NOMO-1 (cell line): ENCODE measurements at regions not wholly inside any gene's neighbourhood (a gene's known extent, or its start where the extent isn't known, plus 50 kb on each side); places are given as distances from the start of the nearest gene placed in this dataset.
A peak's percentile ranks its signal among the peaks of the same experiment; 100 is the strongest.
"Not testable (repeated sequence)": the region's sequence is repeated elsewhere in the genome, so short reads cannot be mapped to it uniquely, and the experiment has no call there.

Source experiments
- DNase-seq, 2 experiments: peaks; one replicate each; lab custom pipeline; 2025; ENCODE audit not compliant: unreplicated experiment in 2 of 2; lab: John Stamatoyannopoulos, UW

GRCh38 chr9:129561594-129562281 is 59.2 kb downstream of the C9orf50 start:
- DNase-seq, result no peak

DNA sequence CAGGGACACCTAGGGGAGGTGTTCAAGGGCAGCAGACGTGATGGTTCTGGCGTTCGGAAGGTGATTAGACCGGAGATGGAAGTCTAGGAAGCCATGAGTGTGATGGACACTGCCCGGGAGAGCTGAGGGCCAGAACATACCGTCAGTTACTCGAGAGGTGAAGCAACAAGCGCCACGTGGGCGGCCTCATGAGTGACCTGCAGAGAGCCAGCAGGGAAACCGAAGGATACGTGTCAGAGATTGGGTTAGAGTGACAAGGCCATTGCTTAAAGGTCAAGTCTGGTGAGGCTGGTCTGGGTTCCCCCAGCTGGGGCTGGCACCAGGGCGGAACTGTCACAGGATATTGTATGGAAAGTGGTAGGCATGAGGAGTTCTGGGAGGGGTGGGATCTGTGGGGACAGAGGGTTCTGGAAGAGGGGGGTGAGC is 60.0 kb downstream of the C9orf50 start:
- DNase-seq, result no peak

- no peak for DNase-seq
Measured at GRCh38 chr9:129559506-129559881, 61.4 kb downstream of the C9orf50 start.

DNA sequence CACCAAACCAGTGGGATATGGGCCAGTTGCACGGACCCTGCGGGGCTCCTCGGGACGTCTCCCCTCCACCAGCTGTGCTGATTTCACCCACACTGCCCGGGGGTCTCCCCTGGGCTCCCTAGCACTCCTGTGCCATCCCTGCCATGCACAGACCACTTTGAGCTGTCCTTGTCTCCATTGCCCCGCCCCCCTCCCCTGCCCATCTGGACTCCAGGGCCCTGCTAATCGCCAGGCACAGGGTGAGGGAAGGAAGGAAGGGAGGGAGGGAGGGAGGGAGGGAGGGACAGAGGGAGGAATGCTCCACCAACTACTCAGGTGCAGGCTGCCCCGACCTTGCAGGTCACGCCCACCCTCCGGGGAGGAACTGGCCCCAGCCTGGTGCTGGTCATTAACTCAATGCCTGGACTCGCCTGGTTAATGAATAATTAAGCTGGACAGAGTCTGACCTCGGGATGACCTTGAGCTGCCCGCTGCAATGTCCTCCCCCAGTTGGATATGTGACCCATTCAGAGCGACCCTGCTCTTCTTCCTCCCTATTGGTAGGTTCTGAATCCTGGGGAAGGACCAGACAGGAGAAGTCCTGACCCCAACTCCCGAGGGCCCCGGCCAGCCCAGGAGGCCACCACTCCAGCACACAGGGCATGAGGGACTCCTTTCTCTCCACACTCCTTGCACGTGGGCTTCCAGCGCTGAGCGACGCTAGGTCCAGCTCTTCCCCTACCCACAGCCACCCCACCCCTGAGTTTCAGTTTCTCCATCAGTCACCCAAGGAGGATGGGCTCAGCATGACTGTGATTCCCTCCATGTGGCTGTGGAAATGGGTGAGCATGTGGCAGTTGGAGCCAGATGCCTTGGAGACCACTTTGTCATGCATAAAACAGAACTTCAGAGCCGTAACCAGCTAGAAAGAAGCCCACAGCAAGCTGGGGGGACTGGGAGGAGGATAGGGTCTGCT is 62.1 kb downstream of the C9orf50 start:
- no peak for DNase-seq

- DNase-seq, result no peak
Measured at GRCh38 chr9:129558063-129558550, 62.8 kb downstream of the C9orf50 start.

GRCh38 chr9:129557192-129558036 is 63.5 kb downstream of the C9orf50 start:
- DNase-seq, result no peak

DNA sequence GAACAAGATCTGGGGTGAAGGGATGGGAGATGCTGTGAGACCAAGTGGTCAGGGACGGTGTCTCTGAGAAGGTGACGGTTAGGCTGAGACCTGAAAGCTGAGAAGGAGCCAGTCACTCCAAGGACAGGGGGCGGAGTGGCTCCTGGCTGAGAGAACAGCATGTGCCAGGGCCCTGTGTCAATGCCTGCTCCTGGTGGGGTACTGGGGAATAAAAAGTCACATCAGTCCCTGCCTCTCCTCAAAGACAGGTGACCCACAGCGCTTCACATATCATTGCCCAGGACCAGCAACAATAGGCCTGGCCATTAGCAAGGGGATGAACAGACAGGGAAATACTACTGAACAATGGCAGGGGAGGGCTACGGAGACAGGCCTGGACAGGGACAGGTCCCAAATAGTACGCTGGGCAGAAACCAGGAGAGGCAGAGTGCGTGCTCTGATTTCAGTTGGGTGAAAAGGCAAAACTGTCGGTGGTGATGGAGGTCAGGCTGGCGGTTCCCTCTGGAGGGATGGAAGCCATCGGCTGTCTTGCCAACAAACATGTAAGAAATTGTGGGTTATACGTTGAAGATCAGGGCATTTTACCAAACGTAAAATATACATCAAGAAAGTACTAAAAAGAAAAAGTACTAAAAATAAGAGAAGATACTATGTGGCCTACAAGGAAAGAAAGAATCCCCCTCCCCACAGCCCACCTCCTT is 64.3 kb downstream of the C9orf50 start:
- DNase-seq, result no peak

DNA sequence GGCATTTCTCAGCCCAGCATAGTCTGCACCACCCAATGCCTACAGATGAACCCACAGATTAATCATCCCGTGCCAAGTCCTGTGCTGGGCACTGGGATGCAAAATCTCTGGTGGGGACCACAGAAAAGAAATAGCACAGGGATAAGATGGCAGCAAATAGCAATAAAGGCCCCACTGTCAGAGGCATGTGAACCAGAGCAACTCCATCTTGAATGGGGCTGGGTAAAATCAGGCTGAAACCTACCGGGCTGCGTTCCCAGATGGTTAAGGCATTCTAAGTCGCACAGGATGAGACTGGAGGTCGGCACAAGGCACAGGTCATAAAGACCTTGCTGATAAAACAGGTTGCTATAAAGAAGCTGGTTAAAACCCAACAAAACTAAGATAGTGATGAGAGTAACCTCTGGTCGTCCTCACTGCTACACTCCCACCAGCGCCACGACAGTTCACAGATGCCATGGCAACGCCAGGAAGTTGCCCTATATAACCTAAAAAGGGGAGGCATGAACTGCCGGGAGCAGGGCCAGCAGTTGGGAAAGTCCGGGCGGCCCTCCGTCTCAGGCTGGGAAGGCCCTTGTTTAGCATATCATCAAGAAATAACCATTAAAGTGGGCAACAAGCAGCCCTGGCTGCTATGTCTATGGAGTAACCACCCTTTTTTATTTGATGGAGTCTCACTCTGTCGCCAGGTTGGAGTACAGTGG is 65.2 kb downstream of the C9orf50 start:
- no peak for DNase-seq

GRCh38 chr9:129554649-129555048 is 66.3 kb downstream of the C9orf50 start:
- no peak for DNase-seq

GRCh38 chr9:129553277-129553676 is 67.6 kb downstream of the C9orf50 start:
- DNase-seq, result no peak

DNA sequence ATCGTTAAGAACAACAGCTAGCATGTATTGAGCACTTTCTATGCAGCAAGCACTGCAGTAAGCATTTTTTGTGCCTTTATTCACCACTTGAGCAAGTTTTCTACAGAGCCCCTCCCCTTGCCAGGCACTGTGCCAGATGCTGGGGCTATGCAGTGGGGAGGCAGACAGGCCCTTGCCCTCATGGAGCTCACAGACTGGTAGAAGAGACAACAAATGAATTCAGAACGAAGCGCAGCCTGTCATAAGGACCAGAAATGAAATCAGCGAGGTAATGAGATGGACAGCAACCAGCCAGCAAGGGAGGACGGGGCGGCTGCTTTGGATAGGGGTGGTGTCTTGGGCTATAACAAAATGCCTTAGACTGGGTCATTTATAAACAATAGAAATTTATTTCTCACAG is 68.8 kb downstream of the C9orf50 start:
- DNase-seq, result no peak

DNA sequence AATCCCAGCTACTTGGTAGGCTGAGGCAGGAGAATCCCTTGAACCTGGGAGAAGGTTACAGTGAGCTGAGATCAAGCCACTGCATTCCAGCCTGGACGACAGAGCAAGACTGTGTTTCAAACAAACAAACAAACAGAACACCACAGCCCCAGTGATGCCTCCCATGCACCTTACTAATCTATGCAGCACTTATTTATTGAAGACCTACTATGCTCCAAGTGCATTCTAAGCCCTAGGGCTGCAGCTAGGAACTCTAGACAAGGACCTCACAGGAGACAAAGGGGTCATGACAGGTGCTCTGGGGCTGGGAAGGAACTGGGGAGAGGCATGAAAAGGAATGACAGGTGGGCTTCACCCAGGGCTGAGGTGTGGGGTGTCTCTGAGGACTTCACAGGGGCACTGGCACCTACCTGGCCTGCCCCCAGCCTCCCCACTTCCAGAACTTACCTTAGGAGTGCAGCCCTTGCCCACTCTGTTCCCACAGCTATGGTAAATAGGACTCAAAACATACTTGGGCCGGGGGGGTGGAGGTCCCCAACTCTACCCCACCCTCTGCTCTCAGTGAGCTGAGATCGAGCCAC is 69.4 kb downstream of the C9orf50 start:
- no peak for DNase-seq

- not testable (repeated sequence) for DNase-seq
Measured at GRCh38 chr9:129550977-129551376, 69.9 kb downstream of the C9orf50 start.

- DNase-seq, result peak in 1 of 2 experiments; percentile 17
Measured at GRCh38 chr9:129550199-129550839, 70.6 kb downstream of the C9orf50 start.

DNA sequence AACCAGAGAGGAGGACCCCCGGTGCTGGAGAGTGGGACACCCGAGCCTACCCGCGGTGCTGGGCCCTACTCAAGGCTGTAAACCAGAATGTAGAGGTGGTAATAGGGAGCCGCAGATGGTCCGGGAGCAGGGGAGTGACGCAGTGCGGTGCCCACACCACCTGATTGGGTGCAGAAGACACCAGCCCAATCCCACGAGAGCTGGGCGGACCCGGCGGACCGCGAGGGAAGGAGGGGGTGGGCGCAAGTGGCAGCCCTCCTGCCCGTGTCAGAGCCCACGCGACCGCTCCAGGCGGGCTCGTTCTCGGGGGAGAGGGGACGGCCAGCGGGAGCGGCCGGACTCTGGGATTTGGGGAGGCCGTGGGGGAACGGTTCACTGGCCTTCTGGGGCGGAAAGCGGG is 71.2 kb downstream of the C9orf50 start:
- DNase-seq, result no peak

GRCh38 chr9:129549139-129549538 is 71.8 kb downstream of the C9orf50 start:
- no peak for DNase-seq

DNA sequence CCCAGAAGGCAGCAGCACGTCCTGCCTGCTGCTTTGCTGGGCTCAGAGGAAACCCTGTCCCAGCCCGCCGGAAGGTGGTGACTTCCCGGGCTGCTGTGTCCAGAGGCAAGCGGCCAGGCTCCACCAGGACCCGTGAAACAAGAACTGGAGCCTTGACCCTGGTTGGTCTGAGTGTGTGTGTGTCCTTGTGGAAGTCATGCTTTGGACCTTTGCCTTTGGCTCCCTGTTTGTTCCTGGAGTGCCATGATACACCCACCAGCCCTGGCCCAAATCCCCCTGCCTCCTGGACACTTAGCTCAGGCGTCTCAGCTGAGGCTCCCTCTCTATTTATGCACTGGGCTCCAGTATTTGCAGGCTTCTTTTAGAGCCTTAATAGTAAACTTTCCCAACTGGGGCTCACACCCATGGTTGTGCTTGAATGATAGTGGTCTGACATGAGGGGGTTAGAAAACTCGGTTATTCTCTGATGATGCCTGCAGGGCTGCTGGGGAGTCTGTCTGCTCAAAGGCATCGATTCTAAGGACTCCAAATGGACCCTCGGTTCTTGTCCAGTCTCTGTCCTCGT is 72.2 kb downstream of the C9orf50 start:
- no peak for DNase-seq

GRCh38 chr9:129547869-129548570 is 72.9 kb downstream of the C9orf50 start:
- DNase-seq, result no peak
